Fibroblast of lung (primary cell): ENCODE measurements at regions not wholly inside any gene's neighbourhood (a gene's known extent, or its start where the extent isn't known, plus 50 kb on each side); places are given as distances from the start of the nearest gene placed in this dataset.

Source experiments
- DNase-seq, 2 donors: peaks; one replicate each; pipeline versions ENCODE4 v3.0.0 to v3.0.0-alpha.2; 2010; ENCODE audit warnings: low read depth in 2 of 2
- H2AFZ ChIP-seq: 2 replicates; pipeline ENCODE4 v1.5.1; 2012; ENCODE audit warnings: low read length, control low read depth, inconsistent platforms
- H3K27ac ChIP-seq: 2 replicates; pipeline ENCODE4 v1.5.1; 2011; ENCODE audit warnings: low read length, control low read depth; ENCODE audit not compliant: insufficient read depth
- H3K27me3 ChIP-seq: 2 replicates; pipeline ENCODE4 v1.5.1; 2011; ENCODE audit warnings: mild to moderate bottlenecking, low read length; ENCODE audit not compliant: control insufficient read depth, insufficient read depth
- H3K36me3 ChIP-seq: 2 replicates; pipeline ENCODE4 v1.5.1; 2011; ENCODE audit warnings: low read length; ENCODE audit not compliant: control insufficient read depth, insufficient read depth
- H3K4me1 ChIP-seq: 2 replicates; pipeline ENCODE4 v1.5.1; 2011; ENCODE audit warnings: low read length; ENCODE audit not compliant: control insufficient read depth, insufficient read depth; ENCODE audit errors: extremely low read depth
- H3K4me2 ChIP-seq: 2 replicates; pipeline ENCODE4 v1.5.1; 2011; ENCODE audit warnings: low read length, control low read depth; ENCODE audit not compliant: insufficient read depth; ENCODE audit errors: extremely low read depth
- H3K4me3 ChIP-seq, 4 experiments: fragments of 200-600 bp in 1 of 4; sonication (generic) in 1 of 4; replicated peaks in 1 of 4; 2 replicates each; pipeline ENCODE4 v1.5.1; 2011 to 2016; ENCODE audit warnings: low read length in 4 of 4, low read depth in 3 of 4, mild to moderate bottlenecking in 3 of 4, control low read depth in 2 of 4, inconsistent platforms in 1 of 4, mixed read lengths in 1 of 4; ENCODE audit not compliant: insufficient read depth in 1 of 4; ENCODE audit errors: control extremely low read depth in 1 of 4
- H3K79me2 ChIP-seq: 2 replicates; pipeline ENCODE4 v1.5.1; 2012; ENCODE audit warnings: mild to moderate bottlenecking, low read length, inconsistent platforms; ENCODE audit not compliant: control insufficient read depth, insufficient read depth
- H3K9ac ChIP-seq: 2 replicates; pipeline ENCODE4 v1.5.1; 2011; ENCODE audit warnings: mild to moderate bottlenecking, low read length, control low read depth; ENCODE audit not compliant: insufficient read depth
- H3K9me3 ChIP-seq: 2 replicates; pipeline ENCODE4 v1.5.1; 2012; ENCODE audit warnings: low read depth, low read length; ENCODE audit not compliant: control insufficient read depth, insufficient read depth
- H4K20me1 ChIP-seq: 2 replicates; pipeline ENCODE4 v1.5.1; 2011; ENCODE audit warnings: low read length; ENCODE audit not compliant: control insufficient read depth, insufficient read depth; ENCODE audit errors: extremely low read depth
- EZH2 ChIP-seq: IDR thresholded peaks from 2 replicates; pipeline ENCODE4 v1.5.1; 2012; ENCODE audit warnings: low read length, control low read depth, mild to moderate bottlenecking; ENCODE audit errors: missing control alignments
- TF ChIP-seq, protein P1 (sequence below), 2 donors: IDR thresholded peaks in 1 of 2; conservative IDR thresholded peaks in 1 of 2; 1 replicate in 1 of 2; 2 replicates in 1 of 2; pipeline ENCODE4 v1.5.1; 2011 to 2012; ENCODE audit warnings: low read length in 2 of 2, control low read depth in 1 of 2, inconsistent platforms in 1 of 2, low read depth in 1 of 2, mild to moderate bottlenecking in 1 of 2

DNA sequence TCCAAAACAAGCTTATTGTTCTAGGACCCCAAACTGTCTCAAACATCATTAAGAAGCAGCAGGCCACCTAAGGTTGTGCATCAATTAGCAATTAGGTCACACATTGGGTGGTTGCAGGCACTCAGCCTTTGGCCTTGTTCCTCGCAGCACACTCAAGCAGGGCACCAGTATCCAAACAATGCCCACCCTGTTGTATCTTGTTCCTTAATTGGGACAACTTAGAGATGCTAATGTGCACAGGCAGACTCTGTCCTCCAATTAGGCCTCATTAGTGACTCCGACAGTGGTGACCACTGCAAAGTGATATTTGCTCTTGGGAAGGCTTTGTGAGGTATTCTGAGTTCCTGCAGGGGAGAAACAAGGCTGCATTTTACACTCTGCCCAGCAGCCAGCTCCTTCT, 515.1 kb upstream of the PTBP2 start:
- no peak for TF ChIP-seq EZH2
- TF ChIP-seq, protein P1, sequence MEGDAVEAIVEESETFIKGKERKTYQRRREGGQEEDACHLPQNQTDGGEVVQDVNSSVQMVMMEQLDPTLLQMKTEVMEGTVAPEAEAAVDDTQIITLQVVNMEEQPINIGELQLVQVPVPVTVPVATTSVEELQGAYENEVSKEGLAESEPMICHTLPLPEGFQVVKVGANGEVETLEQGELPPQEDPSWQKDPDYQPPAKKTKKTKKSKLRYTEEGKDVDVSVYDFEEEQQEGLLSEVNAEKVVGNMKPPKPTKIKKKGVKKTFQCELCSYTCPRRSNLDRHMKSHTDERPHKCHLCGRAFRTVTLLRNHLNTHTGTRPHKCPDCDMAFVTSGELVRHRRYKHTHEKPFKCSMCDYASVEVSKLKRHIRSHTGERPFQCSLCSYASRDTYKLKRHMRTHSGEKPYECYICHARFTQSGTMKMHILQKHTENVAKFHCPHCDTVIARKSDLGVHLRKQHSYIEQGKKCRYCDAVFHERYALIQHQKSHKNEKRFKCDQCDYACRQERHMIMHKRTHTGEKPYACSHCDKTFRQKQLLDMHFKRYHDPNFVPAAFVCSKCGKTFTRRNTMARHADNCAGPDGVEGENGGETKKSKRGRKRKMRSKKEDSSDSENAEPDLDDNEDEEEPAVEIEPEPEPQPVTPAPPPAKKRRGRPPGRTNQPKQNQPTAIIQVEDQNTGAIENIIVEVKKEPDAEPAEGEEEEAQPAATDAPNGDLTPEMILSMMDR (conservative IDR thresholded peaks at IDR 0.05 in 1 of 2, IDR thresholded peaks at IDR 0.05 in 1 of 2; ENCODE audit: low read depth in 1 of 2, low read length in 2 of 2) = no peak
- Histone ChIP-seq H3K36me3 (no peaks in the 10 kb centered on the region), H4K20me1 (no peaks in the 10 kb centered on the region), H3K79me2 (no peaks in the 10 kb centered on the region), H3K4me1 (no peaks in the 10 kb centered on the region), H3K4me3 (no peak overlapping the region), H2AFZ (no peak overlapping the region), H3K9ac (no peak overlapping the region), H3K27me3 (no peaks in the 10 kb centered on the region), H3K4me2 (no peak overlapping the region), H3K9me3 (no peaks in the 10 kb centered on the region), H3K27ac (no peak overlapping the region)
- no peak for DNase-seq

DNA sequence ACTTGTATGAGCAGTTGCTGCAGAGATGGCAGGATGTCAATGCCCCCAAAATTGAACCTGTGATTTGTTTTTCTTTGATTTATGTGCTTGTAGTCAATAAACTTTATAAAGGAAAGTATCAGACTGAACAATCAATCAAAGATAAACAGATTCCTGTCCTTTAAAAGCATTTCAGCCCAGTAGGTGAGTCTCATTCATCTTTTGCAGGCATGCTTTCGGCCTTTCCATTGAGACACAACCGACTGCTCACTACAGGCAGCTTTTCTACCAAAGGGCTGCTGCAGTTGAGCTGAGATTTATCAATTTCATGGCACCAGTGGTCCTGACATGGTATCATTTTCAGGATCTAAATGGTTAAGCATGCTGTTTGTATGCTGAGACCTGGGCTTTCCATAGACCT, 513.6 kb upstream of the PTBP2 start:
- Histone ChIP-seq H3K4me2 (no peak overlapping the region), H3K4me3 (no peak overlapping the region), H3K36me3 (no peaks in the 10 kb centered on the region), H3K9ac (no peak overlapping the region), H3K9me3 (no peaks in the 10 kb centered on the region), H3K4me1 (no peaks in the 10 kb centered on the region), H3K27ac (no peak overlapping the region), H4K20me1 (no peaks in the 10 kb centered on the region), H3K79me2 (no peaks in the 10 kb centered on the region), H3K27me3 (no peaks in the 10 kb centered on the region), H2AFZ (no peak overlapping the region)
- no peak for DNase-seq
- TF ChIP-seq EZH2 = no peak
- TF ChIP-seq, protein P1 (conservative IDR thresholded peaks at IDR 0.05 in 1 of 2, IDR thresholded peaks at IDR 0.05 in 1 of 2; ENCODE audit: low read depth in 1 of 2, low read length in 2 of 2) = no peak

DNA sequence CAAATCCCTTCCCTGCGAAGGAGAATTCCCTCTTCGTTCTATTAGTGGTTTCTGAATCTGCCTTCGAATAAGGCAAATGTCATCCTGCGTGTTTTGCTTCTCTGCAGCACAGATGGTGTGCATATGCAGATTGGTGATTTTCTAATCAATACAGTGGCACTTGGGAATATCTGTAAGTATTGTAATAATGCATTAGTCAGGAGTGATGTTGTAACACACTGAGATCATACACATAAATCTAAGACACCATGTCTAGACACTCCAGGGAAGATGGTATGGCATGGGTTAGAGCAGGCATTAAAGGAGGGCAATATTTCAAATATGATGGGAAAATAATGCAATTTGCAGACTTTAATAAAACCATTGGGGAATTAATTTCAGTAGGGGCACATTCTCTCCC, 513.2 kb upstream of the PTBP2 start:
- Histone ChIP-seq H3K4me3 (no peak overlapping the region), H3K27ac (no peak overlapping the region), H3K79me2 (no peaks in the 10 kb centered on the region), H3K9me3 (no peaks in the 10 kb centered on the region), H2AFZ (no peak overlapping the region), H3K36me3 (no peaks in the 10 kb centered on the region), H4K20me1 (no peaks in the 10 kb centered on the region), H3K9ac (no peak overlapping the region), H3K4me2 (no peak overlapping the region), H3K4me1 (no peaks in the 10 kb centered on the region), H3K27me3 (no peaks in the 10 kb centered on the region)
- no peak for TF ChIP-seq EZH2
- TF ChIP-seq, protein P1 (conservative IDR thresholded peaks at IDR 0.05 in 1 of 2, IDR thresholded peaks at IDR 0.05 in 1 of 2; ENCODE audit: low read depth in 1 of 2, low read length in 2 of 2) = no peak
- no peak for DNase-seq
